ENCODE measurements at regions not wholly inside any gene's neighbourhood (a gene's known extent, or its start where the extent isn't known, plus 50 kb on each side); places are given as distances from the start of the nearest gene placed in this dataset.

DNA sequence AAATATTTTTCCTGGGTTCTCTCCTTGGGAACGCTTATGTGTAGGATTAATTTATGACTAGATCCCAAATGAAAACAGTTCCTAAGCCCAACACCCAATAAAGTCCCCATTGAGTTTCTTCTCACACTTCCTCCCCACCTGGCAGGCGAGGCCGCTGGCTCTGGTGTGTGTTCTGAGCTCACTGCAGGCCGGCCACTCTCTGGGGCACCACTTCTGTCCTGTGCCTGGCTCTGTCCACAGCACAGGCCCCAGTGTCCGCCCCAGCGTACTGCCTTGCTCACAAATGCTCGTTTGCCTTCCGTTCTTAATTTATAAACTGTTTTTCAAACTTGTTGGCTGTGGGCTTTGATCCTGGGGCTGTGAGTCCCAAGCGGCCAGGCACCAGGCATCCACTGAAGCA lies 90.6 kb downstream of the TLR5 start:
- no peak overlapping the region for H3K27ac ChIP-seq (ENCODE audit: insufficient read depth, low read depth, low read length, poor library complexity, severe bottlenecking)
- no peaks in the 10 kb centered on the region for H3K36me3 ChIP-seq (ENCODE audit: control insufficient read depth, insufficient read depth, low read length)
- WGBS, 2 experiments, result 94 to 96% methylated on average over 8 to 9 of the region's 9 CpGs
- H3K9me3 ChIP-seq (ENCODE audit: control insufficient read depth, low read length), result no peaks in the 10 kb centered on the region
- H3K4me1 ChIP-seq (ENCODE audit: control insufficient read depth, insufficient read depth, low read length), result no peaks in the 10 kb centered on the region
- no peak overlapping the region for H3K4me3 ChIP-seq (ENCODE audit: insufficient read depth, low read depth, low read length)
- no peaks in the 10 kb centered on the region for H3K27me3 ChIP-seq (ENCODE audit: control insufficient read depth, insufficient read depth, low read length, poor library complexity, severe bottlenecking)

DNA sequence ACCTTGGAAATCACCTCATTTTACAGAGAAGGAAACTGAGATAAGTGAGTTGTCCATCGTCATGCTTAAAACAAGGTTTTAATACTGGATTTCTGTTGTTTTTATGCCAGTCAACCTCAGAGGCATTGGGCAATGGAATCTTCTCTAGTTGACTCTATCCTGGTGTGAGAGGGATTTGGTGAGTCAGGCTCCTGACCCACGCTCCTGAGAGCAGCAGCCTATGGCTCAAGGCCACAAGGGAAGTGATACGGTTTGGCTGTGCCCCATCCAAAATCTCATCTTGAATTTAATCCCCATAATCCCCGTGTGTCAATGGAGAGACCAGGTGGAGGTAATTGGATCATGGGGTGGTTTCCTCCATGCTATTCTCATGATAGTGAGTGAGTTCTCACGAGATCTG lies 90.1 kb downstream of the TLR5 start:
- 91 to 92% methylated on average over 5 of the region's 5 CpGs for WGBS, 2 experiments
- Histone ChIP-seq H3K36me3 (ENCODE audit: control insufficient read depth, insufficient read depth, low read length) (no peaks in the 10 kb centered on the region), H3K9me3 (ENCODE audit: control insufficient read depth, low read length) (no peaks in the 10 kb centered on the region), H3K27ac (ENCODE audit: insufficient read depth, low read depth, low read length, poor library complexity, severe bottlenecking) (no peak overlapping the region), H3K4me1 (ENCODE audit: control insufficient read depth, insufficient read depth, low read length) (no peaks in the 10 kb centered on the region), H3K4me3 (ENCODE audit: insufficient read depth, low read depth, low read length) (no peak overlapping the region), H3K27me3 (ENCODE audit: control insufficient read depth, insufficient read depth, low read length, poor library complexity, severe bottlenecking) (no peaks in the 10 kb centered on the region)

DNA sequence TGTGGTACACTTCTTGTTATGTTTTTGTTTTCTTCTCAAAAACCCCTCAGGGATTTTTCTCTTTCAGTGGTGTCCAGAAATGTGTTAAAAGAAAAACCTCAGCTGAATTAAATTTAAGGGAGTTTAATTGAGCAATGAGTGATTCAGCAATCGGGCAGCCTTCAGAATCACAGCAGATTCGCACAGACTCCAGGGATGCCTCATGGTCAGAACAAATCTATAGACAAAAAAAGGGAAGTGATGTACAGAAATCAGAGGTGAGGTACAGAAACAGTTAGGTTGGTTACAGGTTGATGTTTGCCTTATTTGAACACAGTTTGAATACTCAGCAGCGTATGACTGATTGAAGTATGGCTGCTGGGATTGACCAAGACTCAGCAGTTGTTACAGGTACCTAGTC lies 86.2 kb downstream of the TLR5 start:
- Histone ChIP-seq H3K36me3 (ENCODE audit: control insufficient read depth, insufficient read depth, low read length) (no peaks in the 10 kb centered on the region), H3K4me1 (ENCODE audit: control insufficient read depth, insufficient read depth, low read length) (no peaks in the 10 kb centered on the region), H3K4me3 (ENCODE audit: insufficient read depth, low read depth, low read length) (no peak overlapping the region), H3K27me3 (ENCODE audit: control insufficient read depth, insufficient read depth, low read length, poor library complexity, severe bottlenecking) (no peaks in the 10 kb centered on the region), H3K9me3 (ENCODE audit: control insufficient read depth, low read length) (no peaks in the 10 kb centered on the region), H3K27ac (ENCODE audit: insufficient read depth, low read depth, low read length, poor library complexity, severe bottlenecking) (no peak overlapping the region)
- WGBS, 2 experiments, result 91 to 99% methylated on average over 3 of the region's 3 CpGs

DNA sequence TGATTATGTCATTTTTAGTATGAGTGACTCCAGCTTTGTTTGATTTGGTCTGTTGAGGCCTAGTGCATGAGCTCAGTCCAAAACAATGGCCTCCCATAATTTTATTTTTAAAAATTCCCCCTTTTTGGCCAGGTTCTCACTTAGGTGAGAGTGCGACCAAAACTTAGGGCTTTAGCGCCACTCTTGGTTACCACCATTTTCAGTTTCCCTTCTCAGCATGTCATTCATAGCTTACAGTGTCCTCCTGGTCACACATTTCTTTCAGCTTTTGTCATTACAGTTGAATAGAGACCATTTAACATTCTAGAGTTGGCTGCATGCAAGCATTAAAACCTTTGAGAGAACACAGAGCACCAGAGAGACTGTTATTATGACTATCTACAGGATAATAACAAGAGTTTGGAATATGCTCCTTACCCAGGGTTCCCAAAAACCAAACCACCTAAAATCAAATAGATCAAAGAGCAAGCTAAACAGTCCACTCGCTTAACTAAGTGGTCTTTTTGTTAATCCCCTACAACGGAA lies 85.4 kb downstream of the TLR5 start:
- Histone ChIP-seq H3K4me3 (ENCODE audit: insufficient read depth, low read depth, low read length) (no peak overlapping the region), H3K4me1 (ENCODE audit: control insufficient read depth, insufficient read depth, low read length) (no peaks in the 10 kb centered on the region), H3K36me3 (ENCODE audit: control insufficient read depth, insufficient read depth, low read length) (no peaks in the 10 kb centered on the region), H3K27me3 (ENCODE audit: control insufficient read depth, insufficient read depth, low read length, poor library complexity, severe bottlenecking) (no peaks in the 10 kb centered on the region), H3K27ac (ENCODE audit: insufficient read depth, low read depth, low read length, poor library complexity, severe bottlenecking) (no peak overlapping the region), H3K9me3 (ENCODE audit: control insufficient read depth, low read length) (no peaks in the 10 kb centered on the region)
- WGBS, 2 experiments, result 92 to 93% methylated on average over 4 of the region's 4 CpGs

Data from ectodermal cell (in vitro differentiated cells).